ENCODE measurements at regions not wholly inside any gene's neighbourhood (a gene's known extent, or its start where the extent isn't known, plus 50 kb on each side); places are given as distances from the start of the nearest gene placed in this dataset.

DNA sequence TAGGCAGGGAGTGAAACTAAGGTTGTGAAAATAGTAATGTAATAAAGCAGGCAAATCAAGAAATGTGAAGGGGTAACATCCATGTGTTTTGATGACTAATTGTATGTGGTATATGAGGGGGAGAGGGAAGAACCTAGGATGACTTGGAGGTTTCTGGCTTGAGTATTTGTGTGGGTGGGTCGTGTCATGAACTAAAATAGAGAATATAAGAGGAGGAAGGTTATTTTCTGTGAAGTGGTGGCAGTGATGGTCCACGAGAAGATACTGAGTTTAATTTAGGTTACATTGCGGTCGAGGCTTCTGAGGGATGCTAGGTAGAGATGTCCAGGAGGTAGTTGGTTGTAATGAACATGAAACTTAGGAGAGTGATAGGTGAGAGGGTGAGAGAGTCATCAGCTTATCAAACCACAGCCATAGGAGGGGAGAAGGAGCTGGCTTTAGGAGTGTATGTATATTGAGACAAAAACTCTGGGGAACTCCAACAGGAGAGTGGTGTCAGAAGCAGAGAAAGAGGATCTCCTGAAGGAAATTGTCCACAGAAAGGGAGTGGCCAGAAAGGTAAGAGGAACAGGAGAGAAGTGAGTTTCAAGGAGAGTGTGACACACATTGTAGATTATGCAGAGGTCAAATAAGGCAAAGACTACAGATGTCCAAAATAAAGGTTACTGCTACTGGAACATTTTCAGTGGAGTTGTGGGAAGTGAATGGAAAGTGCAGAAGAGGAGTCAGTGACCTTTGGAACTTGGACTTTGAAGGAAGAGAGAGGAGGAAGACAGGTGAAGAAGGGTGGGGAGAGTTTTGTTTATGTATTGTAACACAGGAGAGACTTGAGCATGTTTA is 89.0 kb upstream of the MACF1 start:
- no peak overlapping the region for H3K4me3 Mint-ChIP-seq (ENCODE audit: low read depth)
- no peak for DNase-seq (ENCODE audit: low spot score)
- intact Hi-C loops (cut with micrococcal nuclease) = loop anchor here (1.0 to 2.0 kb wide), 2 partner anchors 67 to 77 kb away; no protein-coding TSS in a partner anchor
- no peaks in the 10 kb centered on the region for H3K9me3 Mint-ChIP-seq
- H3K36me3 Mint-ChIP-seq (ENCODE audit: low read depth) = no peaks in the 10 kb centered on the region
- no peak overlapping the region for H3K27ac Mint-ChIP-seq
- H3K27me3 Mint-ChIP-seq (ENCODE audit: low read depth) = peaks cover 7% of the 10 kb centered on the region
- H3K4me1 Mint-ChIP-seq (ENCODE audit: low read depth) = peaks cover 4% of the 10 kb centered on the region

DNA sequence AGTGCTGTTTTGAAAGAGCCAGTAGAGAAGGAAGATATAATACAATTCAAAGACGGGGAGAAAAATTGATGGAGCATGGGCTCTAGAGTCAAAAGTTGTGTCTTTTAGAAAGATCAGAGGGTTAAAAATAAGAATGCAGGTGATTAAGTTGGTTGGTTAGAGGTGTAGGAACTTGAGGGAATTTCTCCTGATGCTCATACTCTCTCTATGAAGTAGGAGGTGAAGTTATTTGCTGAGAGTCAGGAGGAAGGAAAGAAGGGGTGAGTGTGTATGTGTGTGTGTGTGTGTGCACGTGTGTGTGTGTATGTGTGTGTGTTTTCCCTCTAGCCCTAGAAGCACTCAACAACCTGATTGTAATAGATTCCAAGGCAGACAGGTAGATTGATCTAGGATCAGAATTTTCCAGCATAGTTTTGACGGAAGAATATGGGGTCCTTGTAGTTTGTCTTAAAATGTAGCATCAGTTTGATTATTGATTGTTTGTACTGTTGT is 88.3 kb upstream of the MACF1 start:
- no peaks in the 10 kb centered on the region for H3K9me3 Mint-ChIP-seq
- peaks cover 4% of the 10 kb centered on the region for H3K4me1 Mint-ChIP-seq (ENCODE audit: low read depth)
- DNase-seq (ENCODE audit: low spot score) = no peak
- H3K27ac Mint-ChIP-seq = no peak overlapping the region
- peaks cover 7% of the 10 kb centered on the region for H3K27me3 Mint-ChIP-seq (ENCODE audit: low read depth)
- intact Hi-C loops (cut with micrococcal nuclease) = no loop called here
- H3K4me3 Mint-ChIP-seq (ENCODE audit: low read depth) = no peak overlapping the region
- no peaks in the 10 kb centered on the region for H3K36me3 Mint-ChIP-seq (ENCODE audit: low read depth)

DNA sequence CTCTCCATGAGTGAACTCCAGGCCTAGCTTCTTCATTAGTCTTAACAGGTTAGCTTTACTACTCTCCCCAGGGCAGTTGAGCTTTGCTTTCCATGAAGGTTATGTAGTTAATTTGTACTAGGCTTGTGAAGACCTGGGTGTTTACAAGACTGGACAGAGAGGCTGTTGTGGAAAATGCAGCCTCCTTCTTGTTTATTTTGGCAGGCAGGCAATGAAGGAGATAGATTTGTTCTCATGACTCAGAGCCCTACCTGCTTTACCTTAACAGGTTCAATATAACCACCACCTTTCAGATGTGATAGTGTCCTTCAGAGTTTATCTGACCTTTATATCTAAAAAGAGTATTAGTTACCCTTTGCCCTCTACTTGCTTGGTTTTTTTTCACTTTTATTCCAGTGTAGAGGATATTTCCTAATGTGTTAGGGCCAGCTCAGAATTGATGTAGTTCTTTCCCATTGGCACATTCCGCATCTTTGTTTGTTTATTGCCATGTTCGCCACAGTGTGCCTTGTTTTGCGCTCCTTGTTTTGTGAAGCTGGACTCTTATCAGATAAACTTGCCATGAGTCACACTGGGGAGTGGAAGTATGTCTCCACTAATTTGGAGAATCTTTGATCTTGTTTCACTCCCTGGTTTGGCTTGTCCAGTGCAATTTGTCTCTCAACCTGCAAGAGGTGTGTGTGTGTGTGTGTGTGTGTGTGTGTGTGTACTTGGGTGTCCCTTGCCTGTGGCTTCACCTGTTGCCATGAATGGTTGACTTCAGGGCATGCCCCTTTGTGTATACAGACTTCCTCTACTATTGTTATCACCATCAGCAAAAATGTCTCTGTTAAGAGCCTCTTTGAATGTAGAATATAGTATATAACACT is 87.4 kb upstream of the MACF1 start:
- no peaks in the 10 kb centered on the region for H3K36me3 Mint-ChIP-seq (ENCODE audit: low read depth)
- intact Hi-C loops (cut with micrococcal nuclease) = no loop called here
- DNase-seq (ENCODE audit: low spot score) = no peak
- no peaks in the 10 kb centered on the region for H3K9me3 Mint-ChIP-seq
- H3K4me1 Mint-ChIP-seq (ENCODE audit: low read depth) = peaks cover 4% of the 10 kb centered on the region
- no peak overlapping the region for H3K27ac Mint-ChIP-seq
- H3K4me3 Mint-ChIP-seq (ENCODE audit: low read depth) = no peak overlapping the region
- peaks cover 7% of the 10 kb centered on the region for H3K27me3 Mint-ChIP-seq (ENCODE audit: low read depth)

DNA sequence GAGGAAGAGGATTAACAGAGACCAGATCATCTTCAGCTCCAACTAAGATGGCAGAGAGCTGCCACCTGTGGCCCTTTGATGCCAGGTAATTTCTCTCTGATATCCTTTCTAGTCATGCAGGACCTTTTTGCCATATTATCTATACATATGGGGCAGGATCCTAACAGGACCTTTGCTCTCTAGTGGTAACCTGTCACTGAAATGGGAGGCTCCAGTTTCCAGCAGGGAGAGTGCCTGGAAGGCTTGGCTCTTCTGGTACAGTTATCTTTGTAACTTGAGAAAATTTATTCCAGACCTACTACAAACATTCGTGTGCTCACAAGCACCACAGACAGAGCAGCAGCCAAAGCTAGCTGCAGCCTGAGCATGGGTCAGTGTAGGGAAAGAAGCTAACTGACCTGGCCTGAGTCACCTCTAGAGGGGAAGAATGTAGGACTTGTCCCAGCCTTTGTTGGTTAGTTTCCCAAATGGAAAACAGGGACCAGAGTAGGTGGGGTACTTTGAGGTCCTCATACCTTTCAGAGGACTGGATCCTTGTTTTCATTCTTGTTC is 86.5 kb upstream of the MACF1 start:
- Mint-ChIP-seq H3K9me3 (no peaks in the 10 kb centered on the region), H3K27me3 (ENCODE audit: low read depth) (peaks cover 4% of the 10 kb centered on the region), H3K4me3 (ENCODE audit: low read depth) (no peak overlapping the region), H3K4me1 (ENCODE audit: low read depth) (peaks cover 4% of the 10 kb centered on the region), H3K36me3 (ENCODE audit: low read depth) (no peaks in the 10 kb centered on the region), H3K27ac (no peak overlapping the region)
- no peak for DNase-seq (ENCODE audit: low spot score)
- intact Hi-C loops (cut with micrococcal nuclease) = no loop called here

DNA sequence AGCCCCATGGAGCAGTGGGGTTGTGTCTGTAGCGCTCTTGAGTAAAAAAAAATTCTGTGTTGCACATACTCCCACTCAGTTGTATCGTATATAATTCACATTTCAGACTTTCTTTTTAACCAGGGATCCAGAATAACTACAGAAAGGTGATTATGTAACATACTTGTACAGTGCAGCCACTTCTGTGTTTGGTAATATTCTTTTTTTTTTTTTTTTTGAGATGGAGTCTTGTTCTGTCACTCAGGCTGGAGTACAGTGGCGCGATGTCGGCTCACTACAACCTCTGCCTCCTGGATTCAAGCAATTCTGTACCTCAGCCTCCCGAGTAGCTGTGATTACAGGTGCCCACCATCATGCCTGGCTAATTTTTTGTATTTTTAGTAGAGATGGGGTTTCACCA is 82.4 kb upstream of the MACF1 start:
- Mint-ChIP-seq H3K4me3 (ENCODE audit: low read depth) (no peak overlapping the region), H3K36me3 (ENCODE audit: low read depth) (no peaks in the 10 kb centered on the region), H3K27ac (no peak overlapping the region), H3K27me3 (ENCODE audit: low read depth) (no peaks in the 10 kb centered on the region), H3K4me1 (ENCODE audit: low read depth) (peaks cover 4% of the 10 kb centered on the region), H3K9me3 (no peaks in the 10 kb centered on the region)
- intact Hi-C loops (cut with micrococcal nuclease) = no loop called here
- no peak for DNase-seq (ENCODE audit: low spot score)

GRCh38 chr1:39124282-39124681 is 80.2 kb upstream of the MACF1 start:
- H3K4me1 Mint-ChIP-seq (ENCODE audit: low read depth) = no peaks in the 10 kb centered on the region
- H3K27me3 Mint-ChIP-seq (ENCODE audit: low read depth) = no peaks in the 10 kb centered on the region
- intact Hi-C loops (cut with micrococcal nuclease) = no loop called here
- DNase-seq (ENCODE audit: low spot score) = no peak
- no peaks in the 10 kb centered on the region for H3K9me3 Mint-ChIP-seq
- no peak overlapping the region for H3K4me3 Mint-ChIP-seq (ENCODE audit: low read depth)
- no peak overlapping the region for H3K27ac Mint-ChIP-seq
- H3K36me3 Mint-ChIP-seq (ENCODE audit: low read depth) = no peaks in the 10 kb centered on the region

DNA sequence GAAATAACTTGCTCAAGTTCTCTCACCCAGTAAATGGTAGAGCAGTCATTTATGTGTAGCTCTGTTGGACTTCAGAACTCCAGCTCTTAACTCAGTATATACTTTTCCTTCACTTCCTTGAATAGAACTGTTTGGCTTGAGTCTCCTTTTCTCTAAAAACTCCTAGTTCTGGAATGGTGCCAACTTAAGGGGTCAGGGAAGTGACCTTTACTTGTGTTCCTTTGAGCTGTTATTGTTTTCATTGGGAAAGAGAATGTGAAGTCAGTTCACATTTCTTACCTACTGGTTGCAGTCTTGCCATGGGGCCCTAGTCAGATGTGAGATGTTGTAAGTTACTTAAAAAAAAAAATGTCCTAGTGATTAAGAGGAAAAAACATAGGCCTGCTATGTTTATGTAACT is 77.0 kb upstream of the MACF1 start:
- H3K4me1 Mint-ChIP-seq (ENCODE audit: low read depth) = peaks cover 6% of the 10 kb centered on the region
- intact Hi-C loops (cut with micrococcal nuclease) = no loop called here
- no peak overlapping the region for H3K4me3 Mint-ChIP-seq (ENCODE audit: low read depth)
- peaks cover 3% of the 10 kb centered on the region for H3K27me3 Mint-ChIP-seq (ENCODE audit: low read depth)
- DNase-seq (ENCODE audit: low spot score) = no peak
- no peak overlapping the region for H3K27ac Mint-ChIP-seq
- H3K36me3 Mint-ChIP-seq (ENCODE audit: low read depth) = no peaks in the 10 kb centered on the region
- no peaks in the 10 kb centered on the region for H3K9me3 Mint-ChIP-seq

GRCh38 chr1:39128126-39128525 is 76.4 kb upstream of the MACF1 start:
- peaks cover 3% of the 10 kb centered on the region for H3K27me3 Mint-ChIP-seq (ENCODE audit: low read depth)
- H3K4me1 Mint-ChIP-seq (ENCODE audit: low read depth) = peaks cover 6% of the 10 kb centered on the region
- intact Hi-C loops (cut with micrococcal nuclease) = no loop called here
- no peak for DNase-seq (ENCODE audit: low spot score)
- no peak overlapping the region for H3K27ac Mint-ChIP-seq
- no peak overlapping the region for H3K4me3 Mint-ChIP-seq (ENCODE audit: low read depth)
- no peaks in the 10 kb centered on the region for H3K36me3 Mint-ChIP-seq (ENCODE audit: low read depth)
- H3K9me3 Mint-ChIP-seq = no peaks in the 10 kb centered on the region

GRCh38 chr1:39128959-39129358 is 75.5 kb upstream of the MACF1 start:
- no peak for DNase-seq (ENCODE audit: low spot score)
- Mint-ChIP-seq H3K9me3 (no peaks in the 10 kb centered on the region), H3K27ac (no peak overlapping the region), H3K27me3 (ENCODE audit: low read depth) (peaks cover 3% of the 10 kb centered on the region), H3K4me1 (ENCODE audit: low read depth) (peaks cover 6% of the 10 kb centered on the region), H3K36me3 (ENCODE audit: low read depth) (no peaks in the 10 kb centered on the region), H3K4me3 (ENCODE audit: low read depth) (no peak overlapping the region)
- intact Hi-C loops (cut with micrococcal nuclease) = no loop called here

GRCh38 chr1:39129514-39129913 is 75.0 kb upstream of the MACF1 start:
- Mint-ChIP-seq H3K4me3 (ENCODE audit: low read depth) (no peak overlapping the region), H3K9me3 (no peaks in the 10 kb centered on the region), H3K4me1 (ENCODE audit: low read depth) (peaks cover 7% of the 10 kb centered on the region), H3K27ac (no peak overlapping the region), H3K27me3 (ENCODE audit: low read depth) (peaks cover 3% of the 10 kb centered on the region), H3K36me3 (ENCODE audit: low read depth) (no peaks in the 10 kb centered on the region)
- intact Hi-C loops (cut with micrococcal nuclease) = no loop called here
- DNase-seq (ENCODE audit: low spot score) = no peak

DNA sequence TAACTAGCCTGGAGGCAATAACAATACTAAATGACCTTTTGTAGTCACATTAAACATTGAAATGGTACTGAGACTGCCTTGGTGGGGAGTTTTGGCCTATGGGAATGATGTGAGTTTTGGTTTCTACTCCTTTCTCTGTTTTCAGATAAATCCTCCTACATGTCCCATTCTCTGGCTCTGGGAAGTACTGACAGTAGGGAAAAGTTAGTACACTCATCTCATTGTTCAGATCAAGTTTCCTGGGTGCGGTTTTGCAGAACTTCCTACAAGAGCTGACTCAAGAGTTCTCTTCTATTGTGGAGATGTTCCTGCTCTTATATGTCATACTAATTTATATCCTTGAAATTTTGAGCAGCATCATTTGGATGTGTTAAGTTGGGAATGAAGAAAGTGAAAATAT is 74.2 kb upstream of the MACF1 start:
- H3K4me1 Mint-ChIP-seq (ENCODE audit: low read depth) = peaks cover 9% of the 10 kb centered on the region
- no peak overlapping the region for H3K4me3 Mint-ChIP-seq (ENCODE audit: low read depth)
- peaks cover 3% of the 10 kb centered on the region for H3K27me3 Mint-ChIP-seq (ENCODE audit: low read depth)
- no peak for DNase-seq (ENCODE audit: low spot score)
- intact Hi-C loops (cut with micrococcal nuclease) = no loop called here
- H3K27ac Mint-ChIP-seq = no peak overlapping the region
- no peaks in the 10 kb centered on the region for H3K36me3 Mint-ChIP-seq (ENCODE audit: low read depth)
- no peaks in the 10 kb centered on the region for H3K9me3 Mint-ChIP-seq

DNA sequence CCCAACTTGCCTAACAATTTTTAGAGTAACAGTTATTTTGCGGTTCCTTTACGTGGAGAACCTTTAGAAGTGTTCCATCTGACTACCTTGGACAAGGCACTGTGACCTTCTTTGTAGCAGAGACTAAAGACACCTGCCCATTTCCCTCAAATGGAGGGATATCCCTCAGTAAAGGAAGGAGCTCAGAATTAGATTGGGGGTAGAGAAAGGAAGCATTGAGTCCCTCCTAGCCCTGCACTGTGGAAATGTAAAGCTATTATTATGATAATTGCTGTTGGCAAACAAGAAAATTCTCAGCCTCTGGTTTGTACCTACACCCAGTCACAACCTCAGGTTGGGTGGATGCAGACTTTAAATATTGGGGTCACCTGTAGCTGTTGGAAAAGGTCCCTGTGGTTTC is 72.6 kb upstream of the MACF1 start:
- peaks cover 9% of the 10 kb centered on the region for H3K4me1 Mint-ChIP-seq (ENCODE audit: low read depth)
- no peak overlapping the region for H3K4me3 Mint-ChIP-seq (ENCODE audit: low read depth)
- no peaks in the 10 kb centered on the region for H3K9me3 Mint-ChIP-seq
- no peak for DNase-seq (ENCODE audit: low spot score)
- intact Hi-C loops (cut with micrococcal nuclease) = no loop called here
- peaks cover 6% of the 10 kb centered on the region for H3K27me3 Mint-ChIP-seq (ENCODE audit: low read depth)
- H3K36me3 Mint-ChIP-seq (ENCODE audit: low read depth) = no peaks in the 10 kb centered on the region
- no peak overlapping the region for H3K27ac Mint-ChIP-seq
